ENCODE measurements at regions not wholly inside any gene's neighbourhood (a gene's known extent, or its start where the extent isn't known, plus 50 kb on each side); places are given as distances from the start of the nearest gene placed in this dataset.

DNA sequence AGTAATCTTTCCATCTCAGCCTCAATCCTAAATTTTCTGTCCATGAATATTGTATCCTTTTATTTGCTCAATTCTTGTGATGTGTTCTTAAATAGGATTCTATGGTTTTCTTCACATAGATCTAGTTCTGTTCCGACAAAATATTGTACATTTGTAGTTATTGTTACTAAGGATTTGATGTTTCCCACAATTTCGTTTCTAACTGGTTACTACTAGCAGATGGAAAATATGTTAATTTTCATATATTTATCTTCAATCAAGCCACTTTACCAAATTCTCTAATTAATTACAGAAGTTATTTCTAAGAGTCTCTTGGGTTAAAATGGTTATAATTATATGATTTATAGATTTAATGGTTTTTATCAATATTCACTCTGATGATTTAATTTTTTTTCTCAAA lies 60.3 kb downstream of the SEC61B start:
- no peak for DNase-seq (ENCODE audit: low read depth in 1 of 2, low spot score in 1 of 2)
- no peak for TF ChIP-seq GABPA (IDR thresholded peaks at IDR 0.05; ENCODE audit: low read depth)
- no peak for TF ChIP-seq POLR2AphosphoS5 (IDR thresholded peaks at IDR 0.05; ENCODE audit: low read depth)
- TF ChIP-seq, protein P1, sequence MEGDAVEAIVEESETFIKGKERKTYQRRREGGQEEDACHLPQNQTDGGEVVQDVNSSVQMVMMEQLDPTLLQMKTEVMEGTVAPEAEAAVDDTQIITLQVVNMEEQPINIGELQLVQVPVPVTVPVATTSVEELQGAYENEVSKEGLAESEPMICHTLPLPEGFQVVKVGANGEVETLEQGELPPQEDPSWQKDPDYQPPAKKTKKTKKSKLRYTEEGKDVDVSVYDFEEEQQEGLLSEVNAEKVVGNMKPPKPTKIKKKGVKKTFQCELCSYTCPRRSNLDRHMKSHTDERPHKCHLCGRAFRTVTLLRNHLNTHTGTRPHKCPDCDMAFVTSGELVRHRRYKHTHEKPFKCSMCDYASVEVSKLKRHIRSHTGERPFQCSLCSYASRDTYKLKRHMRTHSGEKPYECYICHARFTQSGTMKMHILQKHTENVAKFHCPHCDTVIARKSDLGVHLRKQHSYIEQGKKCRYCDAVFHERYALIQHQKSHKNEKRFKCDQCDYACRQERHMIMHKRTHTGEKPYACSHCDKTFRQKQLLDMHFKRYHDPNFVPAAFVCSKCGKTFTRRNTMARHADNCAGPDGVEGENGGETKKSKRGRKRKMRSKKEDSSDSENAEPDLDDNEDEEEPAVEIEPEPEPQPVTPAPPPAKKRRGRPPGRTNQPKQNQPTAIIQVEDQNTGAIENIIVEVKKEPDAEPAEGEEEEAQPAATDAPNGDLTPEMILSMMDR (IDR thresholded peaks at IDR 0.05; ENCODE audit: insufficient read depth, low read length): no peak
- TF ChIP-seq, protein P2, sequence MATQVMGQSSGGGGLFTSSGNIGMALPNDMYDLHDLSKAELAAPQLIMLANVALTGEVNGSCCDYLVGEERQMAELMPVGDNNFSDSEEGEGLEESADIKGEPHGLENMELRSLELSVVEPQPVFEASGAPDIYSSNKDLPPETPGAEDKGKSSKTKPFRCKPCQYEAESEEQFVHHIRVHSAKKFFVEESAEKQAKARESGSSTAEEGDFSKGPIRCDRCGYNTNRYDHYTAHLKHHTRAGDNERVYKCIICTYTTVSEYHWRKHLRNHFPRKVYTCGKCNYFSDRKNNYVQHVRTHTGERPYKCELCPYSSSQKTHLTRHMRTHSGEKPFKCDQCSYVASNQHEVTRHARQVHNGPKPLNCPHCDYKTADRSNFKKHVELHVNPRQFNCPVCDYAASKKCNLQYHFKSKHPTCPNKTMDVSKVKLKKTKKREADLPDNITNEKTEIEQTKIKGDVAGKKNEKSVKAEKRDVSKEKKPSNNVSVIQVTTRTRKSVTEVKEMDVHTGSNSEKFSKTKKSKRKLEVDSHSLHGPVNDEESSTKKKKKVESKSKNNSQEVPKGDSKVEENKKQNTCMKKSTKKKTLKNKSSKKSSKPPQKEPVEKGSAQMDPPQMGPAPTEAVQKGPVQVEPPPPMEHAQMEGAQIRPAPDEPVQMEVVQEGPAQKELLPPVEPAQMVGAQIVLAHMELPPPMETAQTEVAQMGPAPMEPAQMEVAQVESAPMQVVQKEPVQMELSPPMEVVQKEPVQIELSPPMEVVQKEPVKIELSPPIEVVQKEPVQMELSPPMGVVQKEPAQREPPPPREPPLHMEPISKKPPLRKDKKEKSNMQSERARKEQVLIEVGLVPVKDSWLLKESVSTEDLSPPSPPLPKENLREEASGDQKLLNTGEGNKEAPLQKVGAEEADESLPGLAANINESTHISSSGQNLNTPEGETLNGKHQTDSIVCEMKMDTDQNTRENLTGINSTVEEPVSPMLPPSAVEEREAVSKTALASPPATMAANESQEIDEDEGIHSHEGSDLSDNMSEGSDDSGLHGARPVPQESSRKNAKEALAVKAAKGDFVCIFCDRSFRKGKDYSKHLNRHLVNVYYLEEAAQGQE (IDR thresholded peaks at IDR 0.05; ENCODE audit: insufficient replicate concordance, low read depth): no peak

DNA sequence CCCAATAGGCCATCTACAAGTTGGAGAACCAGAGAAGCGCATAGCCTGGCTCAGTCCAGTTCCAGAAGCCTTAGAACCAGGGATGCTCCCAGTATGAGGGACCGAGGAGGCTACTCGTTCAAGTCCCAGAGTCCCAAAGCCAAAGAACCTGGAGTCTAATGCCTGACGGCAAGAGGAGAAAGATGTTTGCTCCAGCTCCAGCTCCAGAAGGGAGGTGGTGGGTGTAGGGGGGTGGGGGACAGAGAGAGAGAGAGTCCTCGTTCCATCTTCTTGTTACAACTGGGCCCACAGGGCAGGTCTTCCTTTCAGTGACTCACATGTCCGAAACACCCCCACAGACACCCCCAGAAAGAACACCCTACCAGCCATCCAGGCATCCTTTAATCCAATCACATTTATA lies 63.9 kb downstream of the SEC61B start:
- DNase-seq (ENCODE audit: low read depth in 1 of 2, low spot score in 1 of 2): no peak
- Histone ChIP-seq H3K27me3 (ENCODE audit: insufficient read depth, poor library complexity, severe bottlenecking) (peaks cover 8% of the 10 kb centered on the region), H3K27ac (replicated peaks) (no peak overlapping the region), H3K4me3 (replicated peaks; ENCODE audit: insufficient read depth, low read length) (no peak overlapping the region)
- no peak for TF ChIP-seq GABPA (IDR thresholded peaks at IDR 0.05; ENCODE audit: low read depth)
- TF ChIP-seq, protein P2 (IDR thresholded peaks at IDR 0.05; ENCODE audit: insufficient replicate concordance, low read depth): no peak

More for the DNA sequence above, 60.3 kb downstream of the SEC61B start:
- H3K4me3 ChIP-seq (replicated peaks; ENCODE audit: insufficient read depth, low read length): no peak overlapping the region
- H3K27ac ChIP-seq (replicated peaks): no peak overlapping the region
- peaks cover 8% of the 10 kb centered on the region for H3K27me3 ChIP-seq (ENCODE audit: insufficient read depth, poor library complexity, severe bottlenecking)

DNA sequence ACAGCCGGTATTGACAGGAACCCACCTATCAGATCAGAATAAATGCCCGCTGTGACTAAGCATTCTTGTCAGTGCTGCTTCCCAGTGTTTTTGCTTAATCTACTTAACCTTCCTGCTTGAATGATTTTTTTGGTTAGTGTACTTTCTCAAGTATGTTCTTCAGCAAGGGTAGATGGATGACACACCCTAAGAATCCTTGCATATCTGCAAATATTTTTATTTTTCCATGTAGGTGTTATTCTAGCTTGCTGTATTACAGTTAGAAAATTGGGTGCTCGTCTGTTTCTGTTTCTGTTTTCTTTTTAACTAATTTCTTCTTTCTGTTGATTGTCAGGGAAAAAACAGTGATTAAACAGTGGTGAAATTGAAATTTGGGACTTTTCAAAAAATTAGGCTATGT lies 64.5 kb downstream of the SEC61B start:
- no peak overlapping the region for H3K27ac ChIP-seq (replicated peaks)
- no peak overlapping the region for H3K4me3 ChIP-seq (replicated peaks; ENCODE audit: insufficient read depth, low read length)
- H3K27me3 ChIP-seq (ENCODE audit: insufficient read depth, poor library complexity, severe bottlenecking): peaks cover 8% of the 10 kb centered on the region
- DNase-seq (ENCODE audit: low read depth in 1 of 2, low spot score in 1 of 2): no peak
- TF ChIP-seq, protein P2 (IDR thresholded peaks at IDR 0.05; ENCODE audit: insufficient replicate concordance, low read depth): no peak
- no peak for TF ChIP-seq POLR2AphosphoS5 (IDR thresholded peaks at IDR 0.05; ENCODE audit: low read depth)
- TF ChIP-seq GABPA (IDR thresholded peaks at IDR 0.05; ENCODE audit: low read depth): no peak
- no peak for TF ChIP-seq SPI1 (IDR thresholded peaks at IDR 0.05; ENCODE audit: borderline replicate concordance, low read depth)
- TF ChIP-seq, protein P1 (IDR thresholded peaks at IDR 0.05; ENCODE audit: insufficient read depth, low read length): no peak

DNA sequence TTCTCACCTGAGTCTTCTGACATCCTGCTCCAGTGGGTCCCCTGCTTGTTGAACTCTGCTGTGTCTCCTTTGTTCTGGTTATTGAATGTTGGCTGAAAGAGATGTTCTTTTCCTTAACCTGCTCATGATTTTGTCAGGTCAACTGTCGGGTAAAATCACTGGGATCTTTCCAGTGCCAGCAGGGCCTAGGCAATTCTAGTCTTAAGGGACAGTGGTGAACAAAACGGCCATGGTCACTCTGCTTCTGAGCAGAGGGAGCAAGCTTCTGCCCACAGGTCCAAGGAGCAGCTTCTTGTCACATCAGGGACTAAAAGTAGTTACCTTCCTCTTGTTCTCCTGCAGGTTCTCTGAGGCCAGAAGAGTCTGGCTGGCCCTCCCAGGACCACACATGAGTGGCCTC lies 65.6 kb downstream of the SEC61B start:
- no peak for DNase-seq (ENCODE audit: low read depth in 1 of 2, low spot score in 1 of 2)
- TF ChIP-seq, protein P1 (IDR thresholded peaks at IDR 0.05; ENCODE audit: insufficient read depth, low read length): no peak
- no peak for TF ChIP-seq GABPA (IDR thresholded peaks at IDR 0.05; ENCODE audit: low read depth)
- TF ChIP-seq, protein P2 (IDR thresholded peaks at IDR 0.05; ENCODE audit: insufficient replicate concordance, low read depth): no peak
- H3K27me3 ChIP-seq (ENCODE audit: insufficient read depth, poor library complexity, severe bottlenecking): peaks cover 8% of the 10 kb centered on the region
- H3K27ac ChIP-seq (replicated peaks): no peak overlapping the region
- H3K4me3 ChIP-seq (replicated peaks; ENCODE audit: insufficient read depth, low read length): no peak overlapping the region

Measured in HL-60 (cell line).